Neural progenitor cell (in vitro differentiated cells): ENCODE measurements at regions not wholly inside any gene's neighbourhood (a gene's known extent, or its start where the extent isn't known, plus 50 kb on each side); places are given as distances from the start of the nearest gene placed in this dataset.

ENCODE experiments used
- DNase-seq: peaks from one replicate; pipeline ENCODE4 v3.0.0-alpha.2; 2016; ENCODE audit warnings: low spot score
- H2AFZ ChIP-seq: fragments of 200-600 bp; sonication (generic); replicated peaks from 2 replicates; pipeline ENCODE4 v1.6.1; 2016; ENCODE audit warnings: antibody characterized with exemption
- H3F3A ChIP-seq: fragments of 200-600 bp; sonication (generic); 2 replicates; pipeline ENCODE4 v1.6.1; 2016; ENCODE audit warnings: antibody characterized with exemption, low read depth
- H3K27ac ChIP-seq: fragments of 200-600 bp; sonication (generic); 2 replicates; pipeline ENCODE4 v1.5.1; 2016; ENCODE audit warnings: mild to moderate bottlenecking
- H3K27me3 ChIP-seq: fragments of 200-600 bp; sonication (generic); 2 replicates; pipeline ENCODE4 v1.6.1; 2016; ENCODE audit warnings: mild to moderate bottlenecking, moderate library complexity
- H3K36me3 ChIP-seq: fragments of 200-600 bp; sonication (generic); 2 replicates; pipeline ENCODE4 v1.5.1; 2016
- H3K4me1 ChIP-seq: fragments of 200-600 bp; sonication (generic); 2 replicates; pipeline ENCODE4 v1.6.1; 2016; ENCODE audit warnings: mixed run types
- H3K4me2 ChIP-seq: fragments of 200-600 bp; sonication (generic); 2 replicates; pipeline ENCODE4 v1.6.1; 2016
- H3K4me3 ChIP-seq: fragments of 200-600 bp; sonication (generic); 2 replicates; pipeline ENCODE4 v1.5.1; 2016
- H3K79me2 ChIP-seq: fragments of 200-600 bp; sonication (generic); 2 replicates; pipeline ENCODE4 v1.6.1; 2016; ENCODE audit warnings: low read depth
- H3K9ac ChIP-seq: fragments of 200-600 bp; sonication (generic); 2 replicates; pipeline ENCODE4 v1.6.1; 2016
- H3K9me3 ChIP-seq: fragments of 200-600 bp; sonication (generic); 2 replicates; pipeline ENCODE4 v1.5.1; 2016; ENCODE audit warnings: low read depth
- H4K20me1 ChIP-seq: fragments of 200-600 bp; sonication (generic); 2 replicates; pipeline ENCODE4 v1.6.1; 2016; ENCODE audit warnings: low read depth
- H3K27ac Mint-ChIP-seq: 3 replicates; pipeline ENCODE4 v1.8.0; 2021; ENCODE audit warnings: mixed read lengths
- H3K27me3 Mint-ChIP-seq: 2 replicates; pipeline ENCODE4 v1.8.0; 2022; ENCODE audit warnings: low read depth, mild to moderate bottlenecking, inconsistent platforms, moderate library complexity, mixed read lengths; ENCODE audit not compliant: insufficient read depth
- H3K36me3 Mint-ChIP-seq: 3 replicates; pipeline ENCODE4 v1.8.0; 2021; ENCODE audit warnings: mixed read lengths
- H3K4me1 Mint-ChIP-seq: 3 replicates; pipeline ENCODE4 v1.8.0; 2021; ENCODE audit warnings: mixed read lengths
- H3K4me3 Mint-ChIP-seq: 3 replicates; pipeline ENCODE4 v1.8.0; 2021; ENCODE audit warnings: mild to moderate bottlenecking, moderate library complexity, mixed read lengths
- H3K9me3 Mint-ChIP-seq: 3 replicates; pipeline ENCODE4 v1.8.0; 2020; ENCODE audit warnings: mixed read lengths
- EZH2 ChIP-seq: fragments of 200-600 bp; sonication (generic); IDR thresholded peaks from 2 replicates; pipeline ENCODE4 v1.6.1; 2017; ENCODE audit warnings: antibody characterized with exemption, mild to moderate bottlenecking, moderate library complexity
- EZH2phosphoT487 ChIP-seq: fragments of 200-600 bp; sonication (generic); IDR thresholded peaks from 2 replicates; pipeline ENCODE4 v1.6.1; 2017; ENCODE audit warnings: antibody characterized with exemption
- TF ChIP-seq, protein P1 (sequence below): fragments of 200-600 bp; sonication (generic); IDR thresholded peaks from 2 replicates; pipeline ENCODE4 v1.5.1; 2017; ENCODE audit warnings: antibody characterized with exemption, mild to moderate bottlenecking

DNA sequence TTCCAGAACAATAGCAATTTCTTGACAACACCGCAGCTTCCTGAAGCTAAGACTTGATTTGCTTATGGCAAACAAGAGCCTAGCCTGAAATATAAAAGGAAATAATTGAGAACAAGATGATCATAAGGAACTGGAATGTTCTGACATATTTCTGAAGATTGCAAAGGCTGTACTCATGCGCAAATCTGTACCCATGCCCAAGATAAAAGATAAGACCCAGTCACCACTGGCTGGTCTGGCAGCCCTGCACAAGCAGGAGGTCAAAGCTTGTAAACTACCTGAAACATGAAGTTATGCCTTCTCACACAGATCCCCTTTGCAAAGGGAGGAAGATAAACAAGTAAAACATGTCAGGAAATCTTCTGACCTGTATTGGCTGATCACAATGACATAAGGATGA is 160.8 kb upstream of the GYPC start:
- DNase-seq: no peak

GRCh38 chr2:126496493-126496892 is 159.5 kb upstream of the GYPC start:
- no peaks in the 10 kb centered on the region for H3F3A ChIP-seq
- H3K9ac ChIP-seq: no peak overlapping the region
- no peaks in the 10 kb centered on the region for H3K4me1 ChIP-seq
- peaks cover 2% of the 10 kb centered on the region for H3K27me3 Mint-ChIP-seq
- H2AFZ ChIP-seq: no peak overlapping the region
- no peak overlapping the region for H3K4me3 ChIP-seq
- H3K4me1 Mint-ChIP-seq: no peaks in the 10 kb centered on the region
- no peaks in the 10 kb centered on the region for H3K9me3 ChIP-seq
- no peak for DNase-seq
- H3K27ac Mint-ChIP-seq: no peak overlapping the region
- H3K9me3 Mint-ChIP-seq: peaks cover 15% of the 10 kb centered on the region
- no peak overlapping the region for H3K4me2 ChIP-seq
- no peaks in the 10 kb centered on the region for H3K27me3 ChIP-seq
- H3K79me2 ChIP-seq: no peaks in the 10 kb centered on the region
- TF ChIP-seq EZH2phosphoT487 (no peak), EZH2 (no peak)
- TF ChIP-seq, protein P1, sequence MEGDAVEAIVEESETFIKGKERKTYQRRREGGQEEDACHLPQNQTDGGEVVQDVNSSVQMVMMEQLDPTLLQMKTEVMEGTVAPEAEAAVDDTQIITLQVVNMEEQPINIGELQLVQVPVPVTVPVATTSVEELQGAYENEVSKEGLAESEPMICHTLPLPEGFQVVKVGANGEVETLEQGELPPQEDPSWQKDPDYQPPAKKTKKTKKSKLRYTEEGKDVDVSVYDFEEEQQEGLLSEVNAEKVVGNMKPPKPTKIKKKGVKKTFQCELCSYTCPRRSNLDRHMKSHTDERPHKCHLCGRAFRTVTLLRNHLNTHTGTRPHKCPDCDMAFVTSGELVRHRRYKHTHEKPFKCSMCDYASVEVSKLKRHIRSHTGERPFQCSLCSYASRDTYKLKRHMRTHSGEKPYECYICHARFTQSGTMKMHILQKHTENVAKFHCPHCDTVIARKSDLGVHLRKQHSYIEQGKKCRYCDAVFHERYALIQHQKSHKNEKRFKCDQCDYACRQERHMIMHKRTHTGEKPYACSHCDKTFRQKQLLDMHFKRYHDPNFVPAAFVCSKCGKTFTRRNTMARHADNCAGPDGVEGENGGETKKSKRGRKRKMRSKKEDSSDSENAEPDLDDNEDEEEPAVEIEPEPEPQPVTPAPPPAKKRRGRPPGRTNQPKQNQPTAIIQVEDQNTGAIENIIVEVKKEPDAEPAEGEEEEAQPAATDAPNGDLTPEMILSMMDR: no peak
- no peaks in the 10 kb centered on the region for H3K36me3 ChIP-seq
- H3K36me3 Mint-ChIP-seq: peaks cover 3% of the 10 kb centered on the region
- H3K27ac ChIP-seq: no peak overlapping the region
- no peak overlapping the region for H3K4me3 Mint-ChIP-seq
- no peaks in the 10 kb centered on the region for H4K20me1 ChIP-seq

More for the DNA sequence above, 160.8 kb upstream of the GYPC start:
- peaks cover 3% of the 10 kb centered on the region for H3K36me3 Mint-ChIP-seq
- H3K27ac Mint-ChIP-seq: no peak overlapping the region
- Histone ChIP-seq H3K9ac (no peak overlapping the region), H4K20me1 (no peaks in the 10 kb centered on the region), H3K9me3 (no peaks in the 10 kb centered on the region), H3K27ac (no peak overlapping the region), H3K4me2 (no peak overlapping the region), H2AFZ (no peak overlapping the region), H3F3A (no peaks in the 10 kb centered on the region), H3K79me2 (no peaks in the 10 kb centered on the region), H3K4me3 (no peak overlapping the region), H3K4me1 (no peaks in the 10 kb centered on the region), H3K27me3 (no peaks in the 10 kb centered on the region), H3K36me3 (no peaks in the 10 kb centered on the region)
- no peaks in the 10 kb centered on the region for H3K4me1 Mint-ChIP-seq
- TF ChIP-seq EZH2phosphoT487: no peak
- TF ChIP-seq EZH2: no peak
- TF ChIP-seq, protein P1: no peak
- peaks cover 15% of the 10 kb centered on the region for H3K9me3 Mint-ChIP-seq
- no peak overlapping the region for H3K4me3 Mint-ChIP-seq
- H3K27me3 Mint-ChIP-seq: peaks cover 2% of the 10 kb centered on the region

DNA sequence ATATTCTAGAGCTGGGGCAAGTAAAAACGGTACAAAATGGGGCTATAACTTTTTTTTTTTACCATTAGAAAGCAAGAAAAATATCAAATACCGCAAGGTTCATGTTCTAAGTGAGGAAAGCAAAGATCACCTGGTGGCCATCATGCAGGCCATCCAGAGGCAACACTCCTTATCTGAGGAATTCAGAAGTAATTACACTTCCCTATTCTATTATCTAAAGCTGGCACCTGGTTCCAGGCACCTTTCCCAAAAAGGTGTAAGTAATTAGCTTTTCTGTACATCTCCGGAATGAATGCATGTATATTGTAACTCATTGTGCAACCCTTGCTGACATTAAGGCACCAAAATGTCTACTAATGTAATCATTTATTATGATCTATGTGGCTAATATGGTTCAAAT is 152.5 kb upstream of the GYPC start:
- H3K9me3 ChIP-seq: no peaks in the 10 kb centered on the region

More for the DNA sequence above, 152.5 kb upstream of the GYPC start:
- Mint-ChIP-seq H3K27ac (no peak overlapping the region), H3K36me3 (no peaks in the 10 kb centered on the region), H3K4me1 (peaks cover 13% of the 10 kb centered on the region), H3K4me3 (no peak overlapping the region), H3K27me3 (no peaks in the 10 kb centered on the region), H3K9me3 (peaks cover 2% of the 10 kb centered on the region)
- no peak for TF ChIP-seq EZH2
- no peak for TF ChIP-seq EZH2phosphoT487
- TF ChIP-seq, protein P1: no peak
- no peak overlapping the region for H3K4me2 ChIP-seq
- H3K4me1 ChIP-seq: peaks cover 12% of the 10 kb centered on the region
- H3K27me3 ChIP-seq: no peaks in the 10 kb centered on the region
- peaks cover 9% of the 10 kb centered on the region for H3F3A ChIP-seq
- no peaks in the 10 kb centered on the region for H3K79me2 ChIP-seq
- no peaks in the 10 kb centered on the region for H3K36me3 ChIP-seq
- no peak overlapping the region for H3K9ac ChIP-seq
- H3K27ac ChIP-seq: no peak overlapping the region
- H3K4me3 ChIP-seq: no peak overlapping the region
- H4K20me1 ChIP-seq: no peaks in the 10 kb centered on the region
- H2AFZ ChIP-seq: no peak overlapping the region
- no peak for DNase-seq
